K562 (cell line): ENCODE measurements at regions not wholly inside any gene's neighbourhood (a gene's known extent, or its start where the extent isn't known, plus 50 kb on each side); places are given as distances from the start of the nearest gene placed in this dataset.

Source experiments
- ATAC-seq: fragments of 200-7000 bp; cut with Tn5 transposase; 3 replicates; pipeline ENCODE4 v1.9.1; 2020; ENCODE audit warnings: moderate library complexity
- BruUV-seq: library from RNA; stranded (reverse); fragments of 400-500 nt; replicated peaks from 2 replicates; lab custom pipeline; 2021; lab: Mats Ljungman, UMichigan
- CTCF ChIA-PET: fragments of 300-600 bp; formaldehyde crosslinking; extraction: SDS; loops from one replicate; lab custom pipeline; 2021; ENCODE audit warnings: low intra/inter-chr PET ratio; lab: Yijun Ruan, JAX
- POLR2A ChIA-PET: fragments of 300-600, 350-650 bp; sonication (Branson Sonifier 250); formaldehyde crosslinking; extraction: SDS; loops from one replicate; lab custom pipeline; 2021; ENCODE audit warnings: antibody characterized with exemption, inconsistent platforms; lab: Yijun Ruan, JAX
- DNase-seq, 4 experiments: peaks; one replicate each; pipeline versions ENCODE4 v3.0.0 to v3.0.0-alpha.2; 2011 to 2018; ENCODE audit warnings: low spot score in 3 of 4, mixed read lengths in 3 of 4; ENCODE audit errors: extremely low read depth in 1 of 4
- FAIRE-seq: peaks from 2 replicates; lab custom pipeline; 2011; peaks lifted over from hg19 to GRCh38; lab: Jason Lieb, UNC
- H2AFZ ChIP-seq: 2 replicates; pipeline ENCODE4 v1.6.0; 2011; ENCODE audit warnings: low read depth, low read length, control low read depth, inconsistent platforms
- H3K27ac ChIP-seq: fragments of 200-600 bp; 3 replicates; pipeline ENCODE4 v1.8.0; 2011; ENCODE audit warnings: low read depth, mild to moderate bottlenecking, control low read depth, inconsistent platforms, low read length, moderate library complexity, mixed read lengths; ENCODE audit errors: extremely low read depth
- H3K27me3 ChIP-seq, 2 experiments: fragments of 300-600 bp in 1 of 2; 2 replicates in 1 of 2; 3 replicates in 1 of 2; pipeline versions ENCODE4 v1.6.0 to v1.8.0; 2011; ENCODE audit warnings: inconsistent platforms in 2 of 2, low read length in 2 of 2, mild to moderate bottlenecking in 1 of 2, mixed read lengths in 1 of 2, moderate library complexity in 1 of 2; ENCODE audit not compliant: control insufficient read depth in 2 of 2, insufficient read depth in 2 of 2
- H3K36me3 ChIP-seq: fragments of 300-600 bp; 3 replicates; pipeline ENCODE4 v1.8.0; 2011; ENCODE audit warnings: mild to moderate bottlenecking, low read length, inconsistent platforms; ENCODE audit not compliant: control insufficient read depth, insufficient read depth
- H3K4me1 ChIP-seq, 2 experiments: fragments of 200-600 bp in 1 of 2; replicated peaks in 1 of 2; 2 replicates in 1 of 2; 3 replicates in 1 of 2; pipeline versions ENCODE4 v1.5.1 to v1.8.0; 2011; ENCODE audit warnings: inconsistent platforms in 2 of 2, low read length in 2 of 2, mild to moderate bottlenecking in 1 of 2, mixed read lengths in 1 of 2, moderate library complexity in 1 of 2; ENCODE audit not compliant: control insufficient read depth in 2 of 2, insufficient read depth in 2 of 2
- H3K4me2 ChIP-seq: 2 replicates; pipeline ENCODE4 v1.6.1; 2011; ENCODE audit warnings: low read length, control low read depth, inconsistent platforms, mixed read lengths; ENCODE audit not compliant: insufficient read depth
- H3K4me3 ChIP-seq: fragments of 200-600 bp; sonication (generic), shearing (Covaris generic); 2 replicates; pipeline ENCODE4 v1.5.1; 2016; ENCODE audit warnings: control low read depth, inconsistent platforms
- H3K79me2 ChIP-seq: fragments of 200-600 bp; 3 replicates; pipeline ENCODE4 v1.8.0; 2011; ENCODE audit warnings: low read length, inconsistent platforms; ENCODE audit not compliant: control insufficient read depth, insufficient read depth
- H3K9ac ChIP-seq, 2 experiments: 2 replicates each; pipeline versions ENCODE4 v1.6.0 to v1.6.1; 2011; ENCODE audit warnings: low read depth in 2 of 2, low read length in 2 of 2, control low read depth in 1 of 2, inconsistent platforms in 1 of 2, mild to moderate bottlenecking in 1 of 2, mixed read lengths in 1 of 2; ENCODE audit not compliant: insufficient read depth in 1 of 2
- H3K9me1 ChIP-seq: one replicate; pipeline ENCODE4 v1.6.0; 2011; ENCODE audit warnings: inconsistent platforms, mild to moderate bottlenecking, low read length, moderate library complexity; ENCODE audit not compliant: control insufficient read depth, insufficient read depth
- H3K9me3 ChIP-seq: replicated peaks from 2 replicates; pipeline ENCODE4 v1.5.1; 2011; ENCODE audit warnings: low read depth, low read length, inconsistent platforms; ENCODE audit not compliant: control insufficient read depth, insufficient read depth
- H4K20me1 ChIP-seq: replicated peaks from 2 replicates; pipeline ENCODE4 v1.6.1; 2011; ENCODE audit warnings: low read length, inconsistent platforms, mixed read lengths; ENCODE audit not compliant: control insufficient read depth, insufficient read depth
- FIP1L1 ChIP-seq: fragments of 200-400 bp; formaldehyde crosslinking; IDR thresholded peaks from 2 replicates; pipeline ENCODE4 v1.6.1; 2018; ENCODE audit warnings: mild to moderate bottlenecking, low read depth, low read length; ENCODE audit not compliant: poor library complexity, severe bottlenecking
- GATA2 ChIP-seq: sonication (generic); formaldehyde crosslinking; IDR thresholded peaks from 2 replicates; pipeline ENCODE4 v1.4.0; 2020; ENCODE audit warnings: mild to moderate bottlenecking, missing genetic modification reagents
- GATAD2B ChIP-seq: fragments of 450-650 bp; IDR thresholded peaks from 2 replicates; pipeline ENCODE4 v1.6.1; 2017; ENCODE audit warnings: mild to moderate bottlenecking, borderline replicate concordance
- MIER1 ChIP-seq: fragments of 450-650 bp; IDR thresholded peaks from 2 replicates; pipeline ENCODE4 v1.6.1; 2016; ENCODE audit warnings: antibody characterized with exemption, mild to moderate bottlenecking, low read depth
- NCOA6 ChIP-seq: fragments of 450-650 bp; IDR thresholded peaks from 2 replicates; pipeline ENCODE4 v1.6.1; 2017; ENCODE audit warnings: mild to moderate bottlenecking
- RBM15 ChIP-seq: fragments of 200-400 bp; formaldehyde crosslinking; IDR thresholded peaks from 2 replicates; pipeline ENCODE4 v1.6.1; 2018; ENCODE audit warnings: mild to moderate bottlenecking, low read length, moderate library complexity; ENCODE audit not compliant: insufficient read depth
- RBM22 ChIP-seq: fragments of 200-400 bp; formaldehyde crosslinking; IDR thresholded peaks from 2 replicates; pipeline ENCODE4 v1.6.1; 2018; ENCODE audit warnings: low read length, low read depth; ENCODE audit not compliant: poor library complexity, severe bottlenecking
- RNF2 ChIP-seq: sonication (generic); IDR thresholded peaks from 2 replicates; pipeline ENCODE4 v1.6.1; 2016
- TBP ChIP-seq: optimal IDR thresholded peaks from 2 replicates; pipeline ENCODE3; 2011; ENCODE audit warnings: low read depth, low read length, improper control_type of control experiment
- TRIM24 ChIP-seq, 2 experiments: fragments of 450-650 bp; IDR thresholded peaks; 2 replicates each; pipeline ENCODE4 v1.6.1; 2016
- XRCC5 ChIP-seq: fragments of 200-400 bp; formaldehyde crosslinking; IDR thresholded peaks from 2 replicates; pipeline ENCODE4 v1.6.1; 2017; ENCODE audit warnings: low read depth, mild to moderate bottlenecking, low read length
- ZNF77 ChIP-seq: fragments of 250-450 bp; sonication (Bioruptor Pico); IDR thresholded peaks from 2 replicates; pipeline ENCODE4 v1.5.0; 2020
- WGBS: fragments of 100-300 bp; shearing (Covaris generic); methylation state at CpG from one replicate; pipeline ENCODE4 v1.1.6; 2016; ENCODE audit warnings: low coverage, mixed read lengths; ENCODE audit not compliant: insufficient coverage; ENCODE audit errors: missing lambda C conversion rate; 5-methylcytosine and 5-hydroxymethylcytosine counted together
- in situ Hi-C: fragments of 300-500 bp; cut with MboI; formaldehyde crosslinking; loops from 4 replicates; pipeline ENCODE4 v1.15.0; 2018; ENCODE audit warnings: inconsistent platforms, mixed read lengths
- intact Hi-C: fragments of 100-400 bp; cut with micrococcal nuclease; formaldehyde crosslinking; loops from 2 replicates; pipeline ENCODE4 v1.14.2; 2022

DNA sequence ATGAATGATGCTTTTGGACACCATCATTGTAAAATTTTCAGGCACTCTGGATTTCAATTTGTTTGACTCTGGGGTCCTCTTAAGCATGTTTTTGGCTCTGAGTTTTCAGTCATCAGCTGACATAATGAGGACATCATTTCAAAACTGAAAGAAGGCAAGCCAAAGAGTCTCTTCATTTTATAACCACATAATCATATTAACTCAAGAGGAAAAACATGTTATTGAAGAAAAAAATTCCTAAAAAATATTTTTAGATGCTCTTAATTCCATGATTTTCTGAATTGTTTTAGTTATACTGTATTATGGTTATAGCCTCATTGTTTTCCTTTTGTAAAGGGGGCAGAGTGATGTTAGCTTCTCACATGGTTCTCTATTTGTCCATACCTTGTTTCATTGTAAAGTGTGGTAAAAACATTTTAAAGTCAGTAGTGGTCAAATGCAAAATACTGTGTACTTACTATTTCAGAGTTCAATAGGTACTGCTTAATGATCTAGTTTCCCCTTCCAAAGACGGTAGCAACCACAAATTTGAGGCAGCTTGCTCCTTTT lies 472.1 kb downstream of the DMRT2 start:
- H3K4me3 ChIP-seq = no peak overlapping the region
- H2AFZ ChIP-seq = no peak overlapping the region
- no peak for ATAC-seq
- H3K9me3 ChIP-seq = no peaks in the 10 kb centered on the region
- no peak for FAIRE-seq
- no peak overlapping the region for H3K27ac ChIP-seq
- intact Hi-C loops = no loop called here
- no peak overlapping the region for H3K4me2 ChIP-seq
- CTCF ChIA-PET = no interaction called here
- H3K36me3 ChIP-seq = no peaks in the 10 kb centered on the region
- in situ Hi-C loops = no loop called here
- DNase-seq = no peak
- POLR2A ChIA-PET = no interaction called here
- no TSS peak for BruUV-seq
- H3K27me3 ChIP-seq = no peaks in the 10 kb centered on the region
- no peaks in the 10 kb centered on the region for H3K4me1 ChIP-seq
- H4K20me1 ChIP-seq = no peaks in the 10 kb centered on the region
- no peak overlapping the region for H3K9ac ChIP-seq
- no peak for TF ChIP-seq TBP
- TF ChIP-seq ZNF77 (CRISPR knock-in tag) = no peak
- TF ChIP-seq TRIM24 (IDR thresholded peaks at IDR 0.05) = no peak
- no peak for TF ChIP-seq XRCC5
- TF ChIP-seq MIER1 = no peak
- TF ChIP-seq GATAD2B = no peak
- no peak for TF ChIP-seq GATA2 (CRISPR knock-in tag)
- TF ChIP-seq NCOA6 = no peak
- no peak for TF ChIP-seq RBM15
- TF ChIP-seq FIP1L1 = no peak
- no peak for TF ChIP-seq RNF2
- no peak for TF ChIP-seq RBM22
- H3K9me1 ChIP-seq = no peaks in the 10 kb centered on the region
- WGBS = 0% methylated on average over 1 of the region's 1 CpG
- no peaks in the 10 kb centered on the region for H3K79me2 ChIP-seq
